ENCODE measurements at regions not wholly inside any gene's neighbourhood (a gene's known extent, or its start where the extent isn't known, plus 50 kb on each side); places are given as distances from the start of the nearest gene placed in this dataset.

DNA sequence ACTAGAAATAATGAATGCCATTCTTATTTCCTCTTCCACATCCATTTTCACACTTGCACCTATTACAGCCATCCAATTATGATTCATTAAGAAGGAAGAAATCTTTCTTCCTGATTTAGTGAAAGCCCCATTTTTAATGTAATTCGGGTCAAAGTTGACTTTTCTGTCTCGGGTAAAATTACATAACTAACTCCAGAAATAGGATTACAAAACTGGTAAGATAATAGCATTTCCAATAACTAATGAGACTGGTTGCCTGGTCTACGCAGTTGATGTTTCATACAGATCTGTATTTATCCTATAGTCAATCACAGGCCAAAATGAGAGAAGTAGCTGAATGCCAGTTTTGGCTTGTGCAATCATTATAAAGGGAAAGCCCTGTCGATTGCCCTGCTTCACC, 651.5 kb upstream of the NRP1 start:
- WGBS (ENCODE audit: insufficient coverage) = 100% methylated on average over 2 of the region's 4 CpGs
- DNase-seq = no peak
- no peak overlapping the region for H3K27ac ChIP-seq (ENCODE audit: insufficient read depth in 1 of 2, low read depth in 1 of 2, low read length in 2 of 2, poor library complexity in 1 of 2, severe bottlenecking in 2 of 2)
- H3K4me3 ChIP-seq (ENCODE audit: control insufficient read depth in 1 of 7, extremely low read depth in 1 of 7, insufficient read depth in 4 of 7, low read depth in 2 of 7, low read length in 6 of 7) = no peak overlapping the region
- ChIA-PET CTCF (no interaction called here), POLR2A (no interaction called here)
- peaks cover 0 to 6% (median under 1%) of the 10 kb centered on the region in 4 experiments for H3K4me1 ChIP-seq (ENCODE audit: control extremely low read depth in 1 of 4, control insufficient read depth in 4 of 4, insufficient read depth in 4 of 4, low read length in 3 of 4)
- H3K36me3 ChIP-seq (ENCODE audit: control insufficient read depth in 4 of 4, insufficient read depth in 4 of 4, low read length in 3 of 4) = no peaks in the 10 kb centered on the region
- peaks cover 0 to 4% (median 0%) of the 10 kb centered on the region in 5 experiments for H3K27me3 ChIP-seq (replicated peaks in 2 of 5; ENCODE audit: control insufficient read depth in 4 of 5, insufficient read depth in 5 of 5, low read length in 4 of 5)
- H3K9me3 ChIP-seq (ENCODE audit: control extremely low read depth in 1 of 5, control insufficient read depth in 4 of 5, insufficient read depth in 2 of 5, low read depth in 1 of 5, low read length in 4 of 5) = no peaks in the 10 kb centered on the region

DNA sequence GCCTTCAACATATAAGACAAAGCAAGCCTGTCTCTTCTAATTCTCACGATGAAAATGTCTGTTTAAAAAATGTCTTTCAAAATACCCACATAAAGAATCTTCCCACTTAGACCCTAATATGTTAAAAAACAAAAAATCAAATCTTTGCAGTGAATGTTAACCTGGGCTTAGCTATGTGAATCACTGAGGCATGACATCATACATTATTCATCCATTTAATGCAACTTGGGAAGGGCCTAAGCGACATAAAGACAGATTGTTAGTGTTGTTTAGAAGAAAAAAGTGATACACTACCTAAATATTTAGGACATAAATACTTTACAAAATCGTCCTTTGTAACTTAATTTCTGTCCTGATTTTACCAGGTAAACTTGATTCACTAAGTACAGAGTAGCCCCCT, 648.5 kb upstream of the NRP1 start:
- Histone ChIP-seq H3K9me3 (ENCODE audit: control extremely low read depth in 1 of 5, control insufficient read depth in 4 of 5, insufficient read depth in 2 of 5, low read depth in 1 of 5, low read length in 4 of 5) (no peaks in the 10 kb centered on the region), H3K36me3 (ENCODE audit: control insufficient read depth in 4 of 4, insufficient read depth in 4 of 4, low read length in 3 of 4) (no peaks in the 10 kb centered on the region), H3K4me3 (ENCODE audit: control insufficient read depth in 1 of 7, extremely low read depth in 1 of 7, insufficient read depth in 4 of 7, low read depth in 2 of 7, low read length in 6 of 7) (no peak overlapping the region), H3K27ac (ENCODE audit: insufficient read depth in 1 of 2, low read depth in 1 of 2, low read length in 2 of 2, poor library complexity in 1 of 2, severe bottlenecking in 2 of 2) (no peak overlapping the region), H3K4me1 (ENCODE audit: control extremely low read depth in 1 of 4, control insufficient read depth in 4 of 4, insufficient read depth in 4 of 4, low read length in 3 of 4) (peaks cover 0 to 6% (median under 1%) of the 10 kb centered on the region in 4 experiments), H3K27me3 (replicated peaks in 2 of 5; ENCODE audit: control insufficient read depth in 4 of 5, insufficient read depth in 5 of 5, low read length in 4 of 5) (peaks cover 0 to 7% (median 2%) of the 10 kb centered on the region in 5 experiments)
- ChIA-PET POLR2A (no interaction called here), CTCF (no interaction called here)
- 22% methylated on average over 1 of the region's 3 CpGs for WGBS (ENCODE audit: insufficient coverage)
- DNase-seq = no peak

DNA sequence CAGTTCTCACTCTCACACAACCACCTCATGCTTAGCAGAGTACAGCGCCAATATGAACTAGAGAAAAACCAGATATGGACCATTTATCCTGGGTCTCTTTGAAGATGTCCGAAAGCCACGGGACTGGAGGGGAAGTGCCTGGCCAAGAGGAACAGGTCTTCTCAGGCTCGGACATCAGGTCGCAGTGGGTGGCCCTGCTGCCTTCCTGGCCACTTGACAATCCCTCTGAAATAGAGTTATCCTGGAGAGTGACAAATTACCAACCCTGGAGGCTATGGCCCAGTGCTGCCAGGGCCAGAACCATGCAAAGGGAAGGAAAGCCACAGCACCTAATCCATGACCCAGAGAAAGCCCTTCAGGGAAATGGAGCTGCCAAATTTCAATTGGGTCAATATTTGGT, 646.8 kb upstream of the NRP1 start:
- Histone ChIP-seq H3K27ac (ENCODE audit: insufficient read depth in 1 of 2, low read depth in 1 of 2, low read length in 2 of 2, poor library complexity in 1 of 2, severe bottlenecking in 2 of 2) (no peak overlapping the region), H3K4me1 (ENCODE audit: control extremely low read depth in 1 of 4, control insufficient read depth in 4 of 4, insufficient read depth in 4 of 4, low read length in 3 of 4) (peaks cover 0 to 6% (median under 1%) of the 10 kb centered on the region in 4 experiments), H3K27me3 (replicated peaks in 2 of 5; ENCODE audit: control insufficient read depth in 4 of 5, insufficient read depth in 5 of 5, low read length in 4 of 5) (peaks cover 0 to 7% (median 2%) of the 10 kb centered on the region in 5 experiments), H3K9me3 (ENCODE audit: control extremely low read depth in 1 of 5, control insufficient read depth in 4 of 5, insufficient read depth in 2 of 5, low read depth in 1 of 5, low read length in 4 of 5) (no peaks in the 10 kb centered on the region), H3K4me3 (ENCODE audit: control insufficient read depth in 1 of 7, extremely low read depth in 1 of 7, insufficient read depth in 4 of 7, low read depth in 2 of 7, low read length in 6 of 7) (no peak overlapping the region), H3K36me3 (ENCODE audit: control insufficient read depth in 4 of 4, insufficient read depth in 4 of 4, low read length in 3 of 4) (no peaks in the 10 kb centered on the region)
- no peak for DNase-seq
- ChIA-PET CTCF (no interaction called here), POLR2A (no interaction called here)
- 93% methylated on average over 5 of the region's 5 CpGs for WGBS (ENCODE audit: insufficient coverage)

DNA sequence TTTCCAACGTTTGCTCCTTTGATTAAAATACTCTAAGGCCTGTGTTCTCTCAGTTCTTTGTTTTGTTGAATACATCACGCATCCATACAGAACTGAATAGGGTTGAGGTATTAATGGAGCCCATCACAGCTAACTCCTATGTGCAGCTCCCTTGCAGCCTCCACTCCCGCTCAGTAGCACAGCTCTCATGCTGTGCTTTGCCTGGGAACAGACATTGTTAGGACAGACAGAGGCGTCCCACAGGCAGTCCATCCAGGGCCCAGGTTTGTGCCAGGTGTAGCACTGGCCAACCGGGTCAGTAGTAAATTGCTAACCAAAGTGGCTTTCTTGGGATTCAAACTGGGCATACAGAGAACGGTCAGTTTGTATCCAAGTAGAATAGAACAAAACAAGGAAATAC, 644.7 kb upstream of the NRP1 start:
- POLR2A ChIA-PET = no interaction called here
- H3K9me3 ChIP-seq (ENCODE audit: control extremely low read depth in 1 of 5, control insufficient read depth in 4 of 5, insufficient read depth in 2 of 5, low read depth in 1 of 5, low read length in 4 of 5) = no peaks in the 10 kb centered on the region
- H3K27ac ChIP-seq (ENCODE audit: insufficient read depth in 1 of 2, low read depth in 1 of 2, low read length in 2 of 2, poor library complexity in 1 of 2, severe bottlenecking in 2 of 2) = no peak overlapping the region
- CTCF ChIA-PET = no interaction called here
- no peak overlapping the region for H3K4me3 ChIP-seq (ENCODE audit: control insufficient read depth in 1 of 7, extremely low read depth in 1 of 7, insufficient read depth in 4 of 7, low read depth in 2 of 7, low read length in 6 of 7)
- 94% methylated on average over 5 of the region's 6 CpGs for WGBS (ENCODE audit: insufficient coverage)
- H3K36me3 ChIP-seq (ENCODE audit: control insufficient read depth in 4 of 4, insufficient read depth in 4 of 4, low read length in 3 of 4) = no peaks in the 10 kb centered on the region
- peaks cover 0 to 7% (median 2%) of the 10 kb centered on the region in 5 experiments for H3K27me3 ChIP-seq (replicated peaks in 2 of 5; ENCODE audit: control insufficient read depth in 4 of 5, insufficient read depth in 5 of 5, low read length in 4 of 5)
- H3K4me1 ChIP-seq (ENCODE audit: control extremely low read depth in 1 of 4, control insufficient read depth in 4 of 4, insufficient read depth in 4 of 4, low read length in 3 of 4) = peaks cover 0 to 6% (median under 1%) of the 10 kb centered on the region in 4 experiments
- DNase-seq = no peak

DNA sequence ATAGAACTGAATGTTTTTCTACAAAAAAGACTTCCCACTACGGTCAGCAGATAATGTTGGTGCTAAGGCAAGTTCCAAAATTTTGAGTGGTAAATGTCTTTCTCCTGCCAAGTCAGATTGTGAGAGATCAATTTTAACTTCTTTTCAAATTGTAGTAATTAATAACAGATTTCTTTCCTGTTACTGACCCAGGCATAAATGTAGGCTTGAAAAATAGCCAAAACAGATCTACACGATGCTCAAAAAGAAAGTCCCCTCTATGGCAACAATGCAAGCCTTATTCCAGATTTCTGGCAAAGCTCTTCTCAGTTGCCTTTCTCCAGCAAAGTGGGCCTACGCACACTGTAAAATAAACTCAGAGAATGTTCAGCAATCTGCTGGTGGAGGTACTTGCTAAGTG, 641.0 kb upstream of the NRP1 start:
- POLR2A ChIA-PET = no interaction called here
- H3K4me1 ChIP-seq (ENCODE audit: control extremely low read depth in 1 of 4, control insufficient read depth in 4 of 4, insufficient read depth in 4 of 4, low read length in 3 of 4) = no peaks in the 10 kb centered on the region
- H3K4me3 ChIP-seq (ENCODE audit: control insufficient read depth in 1 of 7, extremely low read depth in 1 of 7, insufficient read depth in 4 of 7, low read depth in 2 of 7, low read length in 6 of 7) = no peak overlapping the region

DNA sequence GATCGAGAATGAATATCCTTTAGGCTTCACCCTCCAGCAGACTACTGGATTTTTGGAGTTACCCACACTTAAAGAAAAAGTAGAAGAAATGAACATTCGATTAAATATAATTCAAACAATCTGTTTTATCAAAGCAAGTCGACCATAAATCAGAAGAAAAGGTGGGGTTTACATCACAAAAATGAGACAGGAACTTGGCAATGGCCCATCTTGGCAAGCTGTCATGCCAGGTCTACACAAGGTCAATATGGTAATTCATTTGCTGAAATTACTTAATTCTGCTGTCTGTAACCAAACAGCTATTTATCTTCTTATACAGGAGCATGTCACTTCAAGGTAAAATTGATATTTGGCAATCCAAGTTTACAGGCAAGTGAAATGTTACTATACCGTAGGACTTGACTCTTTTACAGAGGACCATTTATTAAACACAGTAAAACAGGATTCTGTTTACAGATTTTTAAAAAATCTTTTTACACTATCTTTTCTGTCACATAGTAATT, 640.6 kb upstream of the NRP1 start:
- Histone ChIP-seq H3K27ac (ENCODE audit: insufficient read depth in 1 of 2, low read depth in 1 of 2, low read length in 2 of 2, poor library complexity in 1 of 2, severe bottlenecking in 2 of 2) (no peak overlapping the region), H3K9me3 (ENCODE audit: control extremely low read depth in 1 of 5, control insufficient read depth in 4 of 5, insufficient read depth in 2 of 5, low read depth in 1 of 5, low read length in 4 of 5) (no peaks in the 10 kb centered on the region), H3K4me1 (ENCODE audit: control extremely low read depth in 1 of 4, control insufficient read depth in 4 of 4, insufficient read depth in 4 of 4, low read length in 3 of 4) (no peaks in the 10 kb centered on the region), H3K4me3 (ENCODE audit: control insufficient read depth in 1 of 7, extremely low read depth in 1 of 7, insufficient read depth in 4 of 7, low read depth in 2 of 7, low read length in 6 of 7) (no peak overlapping the region), H3K36me3 (ENCODE audit: control insufficient read depth in 4 of 4, insufficient read depth in 4 of 4, low read length in 3 of 4) (no peaks in the 10 kb centered on the region), H3K27me3 (replicated peaks in 2 of 5; ENCODE audit: control insufficient read depth in 4 of 5, insufficient read depth in 5 of 5, low read length in 4 of 5) (peaks cover 0 to 7% (median 2%) of the 10 kb centered on the region in 5 experiments)
- DNase-seq = no peak
- ChIA-PET POLR2A (no interaction called here), CTCF (interaction anchor here (1.1 kb wide), 2 partner anchors 14 to 16 kb away, joined by 3 to 6 read pairs; no protein-coding TSS in a partner anchor)
- 100% methylated on average over 2 of the region's 4 CpGs for WGBS (ENCODE audit: insufficient coverage)

More for the DNA sequence above, 641.0 kb upstream of the NRP1 start:
- 100% methylated on average over 2 of the region's 3 CpGs for WGBS (ENCODE audit: insufficient coverage)
- CTCF ChIA-PET = interaction anchor here (1.1 kb wide), 1 partner anchor 14 kb away, joined by 3 read pairs; no protein-coding TSS in a partner anchor
- H3K36me3 ChIP-seq (ENCODE audit: control insufficient read depth in 4 of 4, insufficient read depth in 4 of 4, low read length in 3 of 4) = no peaks in the 10 kb centered on the region
- no peak overlapping the region for H3K27ac ChIP-seq (ENCODE audit: insufficient read depth in 1 of 2, low read depth in 1 of 2, low read length in 2 of 2, poor library complexity in 1 of 2, severe bottlenecking in 2 of 2)
- no peaks in the 10 kb centered on the region for H3K9me3 ChIP-seq (ENCODE audit: control extremely low read depth in 1 of 5, control insufficient read depth in 4 of 5, insufficient read depth in 2 of 5, low read depth in 1 of 5, low read length in 4 of 5)
- peaks cover 0 to 7% (median 2%) of the 10 kb centered on the region in 5 experiments for H3K27me3 ChIP-seq (replicated peaks in 2 of 5; ENCODE audit: control insufficient read depth in 4 of 5, insufficient read depth in 5 of 5, low read length in 4 of 5)
- DNase-seq = no peak

DNA sequence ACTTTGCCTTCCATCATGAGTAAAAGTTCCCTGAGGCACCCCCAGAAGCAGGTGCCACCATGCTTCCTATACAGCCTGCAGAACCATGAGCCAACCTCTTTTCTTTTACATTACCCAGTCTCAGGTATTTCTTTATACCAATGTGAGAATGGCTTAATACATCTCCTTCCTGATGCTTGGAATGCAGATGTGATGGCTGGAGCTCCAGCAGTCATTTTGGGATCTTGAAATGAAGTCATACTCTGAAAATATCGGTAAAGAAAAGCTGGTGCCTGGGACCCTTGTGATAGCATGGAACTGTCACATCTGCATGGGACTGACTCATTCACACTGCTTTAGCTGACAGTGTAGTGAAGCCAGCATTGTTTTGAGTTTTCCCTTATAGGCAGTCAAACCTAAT, 634.5 kb upstream of the NRP1 start:
- H3K4me3 ChIP-seq (ENCODE audit: control insufficient read depth in 1 of 7, extremely low read depth in 1 of 7, insufficient read depth in 4 of 7, low read depth in 2 of 7, low read length in 6 of 7) = no peak overlapping the region
- POLR2A ChIA-PET = no interaction called here
- CTCF ChIA-PET = no interaction called here
- H3K27ac ChIP-seq (ENCODE audit: insufficient read depth in 1 of 2, low read depth in 1 of 2, low read length in 2 of 2, poor library complexity in 1 of 2, severe bottlenecking in 2 of 2) = no peak overlapping the region
- 100% methylated on average over 1 of the region's 1 CpG for WGBS (ENCODE audit: insufficient coverage)
- peaks cover 0 to 2% (median 0%) of the 10 kb centered on the region in 4 experiments for H3K4me1 ChIP-seq (ENCODE audit: control extremely low read depth in 1 of 4, control insufficient read depth in 4 of 4, insufficient read depth in 4 of 4, low read length in 3 of 4)
- peaks cover 0 to 5% (median 0%) of the 10 kb centered on the region in 5 experiments for H3K9me3 ChIP-seq (ENCODE audit: control extremely low read depth in 1 of 5, control insufficient read depth in 4 of 5, insufficient read depth in 2 of 5, low read depth in 1 of 5, low read length in 4 of 5)
- no peak for DNase-seq
- H3K27me3 ChIP-seq (replicated peaks in 2 of 5; ENCODE audit: control insufficient read depth in 4 of 5, insufficient read depth in 5 of 5, low read length in 4 of 5) = peaks cover 0 to under 1% (median 0%) of the 10 kb centered on the region in 5 experiments
- H3K36me3 ChIP-seq (ENCODE audit: control insufficient read depth in 4 of 4, insufficient read depth in 4 of 4, low read length in 3 of 4) = no peaks in the 10 kb centered on the region

Data from common myeloid progenitor, CD34-positive (primary cell).